ENCODE measurements at regions not wholly inside any gene's neighbourhood (a gene's known extent, or its start where the extent isn't known, plus 50 kb on each side); places are given as distances from the start of the nearest gene placed in this dataset.

DNA sequence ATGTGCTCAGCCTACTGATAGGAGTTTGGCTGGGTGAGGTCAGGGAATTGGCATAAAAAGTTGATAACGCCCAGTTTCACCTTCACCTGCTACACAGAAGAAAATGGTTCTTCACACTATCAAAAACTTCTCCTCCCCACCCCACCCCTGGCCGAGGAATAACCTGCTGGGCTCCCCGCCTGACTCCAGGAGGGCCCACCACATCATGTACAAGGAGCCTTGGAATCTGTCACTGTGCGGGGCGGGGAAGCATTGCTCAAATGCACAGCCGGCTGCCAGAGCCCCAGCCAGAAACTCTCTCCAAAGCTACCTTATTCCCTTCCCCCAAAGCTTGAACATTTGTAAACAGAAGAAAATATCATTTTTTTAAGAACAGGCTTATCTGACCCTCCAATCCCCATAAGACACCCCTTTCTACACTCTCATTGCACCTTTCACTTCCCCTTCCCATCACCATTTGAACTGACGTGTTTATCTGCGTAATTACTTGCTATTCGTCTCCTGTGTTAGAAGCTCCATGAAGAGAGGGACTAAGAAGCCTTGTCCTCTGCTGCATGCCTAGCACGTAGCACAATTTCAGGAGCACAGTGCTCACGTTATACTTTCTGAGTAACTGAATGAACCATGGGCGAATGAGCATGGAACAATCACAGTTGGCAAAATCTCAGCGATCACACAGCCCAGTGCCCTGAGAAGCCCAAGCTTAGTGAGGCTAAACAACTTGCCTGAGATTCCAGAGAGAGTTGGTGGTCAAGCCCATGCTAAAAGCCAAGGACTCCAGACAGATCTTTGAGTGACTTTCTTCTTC lies 82.9 kb downstream of the HES1 start:
- no peak for DNase-seq (ENCODE audit: low read depth in 2 of 2)

- no peak for DNase-seq (ENCODE audit: low read depth in 2 of 2)
These were observed 84.0 kb downstream of the HES1 start for GRCh38 chr3:194219826-194220410.

- no peak for DNase-seq (ENCODE audit: low read depth in 2 of 2)
These were observed 85.0 kb downstream of the HES1 start for GRCh38 chr3:194220901-194221326.

DNA sequence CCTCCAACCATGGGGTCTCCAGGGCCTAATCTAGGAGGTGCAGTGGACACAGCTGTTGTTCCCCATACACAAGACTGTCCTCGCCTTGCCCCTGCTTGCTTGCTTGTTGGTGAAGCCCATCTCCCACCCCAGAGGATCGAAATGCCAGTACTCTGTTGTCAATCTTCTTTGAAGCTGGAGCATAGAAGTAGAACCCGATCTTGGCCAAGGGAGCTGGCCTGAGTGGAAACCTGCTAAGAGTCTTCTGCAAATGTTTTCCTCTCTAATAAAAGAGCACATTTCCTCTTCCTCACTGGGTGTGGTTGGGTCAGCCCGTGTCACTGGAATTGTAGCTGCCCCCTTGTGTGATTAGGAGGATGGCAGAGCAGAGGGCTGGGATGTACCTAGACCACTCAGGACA lies 85.4 kb downstream of the HES1 start:
- no peak for DNase-seq (ENCODE audit: low read depth in 2 of 2)

DNA sequence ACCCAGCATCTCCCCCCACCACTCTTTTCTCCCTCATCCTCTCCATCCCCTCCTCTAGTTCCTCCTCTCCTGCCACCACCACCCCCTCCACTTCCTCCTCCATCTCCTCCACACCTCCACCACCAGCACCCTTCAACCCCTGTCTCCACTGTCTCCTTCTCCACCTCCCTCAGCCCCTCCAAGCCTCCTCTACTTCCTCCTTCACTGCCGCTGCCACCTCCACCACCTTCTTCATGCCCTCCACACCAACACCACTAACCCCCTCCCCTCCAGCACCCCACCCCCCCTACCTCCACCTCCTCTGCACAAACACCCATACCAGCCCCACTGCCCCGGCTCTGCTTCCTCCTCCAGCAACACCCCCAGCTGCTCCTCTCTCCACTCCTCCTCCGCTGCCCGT lies 88.0 kb downstream of the HES1 start:
- no peak for DNase-seq (ENCODE audit: low read depth in 2 of 2)

DNA sequence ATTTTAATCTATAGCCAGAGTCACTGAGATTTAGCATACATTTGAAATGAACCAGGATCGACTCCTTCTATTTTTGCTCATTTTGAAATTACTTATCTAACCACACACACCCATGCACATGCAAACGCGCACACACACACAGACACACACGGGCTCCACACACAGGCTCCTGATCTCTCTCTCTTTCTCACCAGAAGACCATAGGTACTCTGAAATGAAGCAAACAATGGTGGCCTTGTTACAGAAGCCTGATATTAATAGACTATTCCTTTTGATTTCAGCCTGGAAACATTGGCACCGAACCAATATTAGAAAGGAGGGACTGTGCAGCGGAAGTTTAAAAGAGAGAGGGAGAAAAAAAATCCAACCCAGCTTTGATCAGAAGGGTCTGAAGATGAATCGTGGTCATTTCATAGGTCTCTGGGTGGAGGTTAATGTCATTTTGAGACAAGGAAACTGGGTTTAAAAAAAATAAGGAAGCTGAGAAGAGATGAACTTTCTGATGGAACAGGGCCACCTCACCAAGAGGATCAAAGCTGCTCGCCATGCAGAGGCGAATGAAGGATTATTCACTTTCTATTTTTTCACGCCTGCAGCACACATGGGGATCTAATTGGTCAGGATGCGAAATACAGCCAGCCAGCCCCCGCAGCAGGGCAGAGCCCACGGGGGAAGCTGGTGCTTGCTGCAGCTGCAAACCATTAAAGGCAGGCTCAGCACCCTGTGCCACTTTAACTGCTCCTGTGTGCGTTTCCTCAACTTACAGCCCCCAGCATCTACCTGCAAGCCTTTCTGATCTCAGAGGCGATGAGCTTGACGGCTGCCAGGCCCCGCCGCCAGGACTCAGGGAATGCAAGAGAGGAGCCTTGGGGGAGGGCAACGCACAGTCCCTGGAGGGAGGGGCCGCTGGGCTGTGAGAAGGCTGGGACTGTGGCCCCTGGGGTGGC lies 88.8 kb downstream of the HES1 start:
- no peak for DNase-seq (ENCODE audit: low read depth in 2 of 2)

DNA sequence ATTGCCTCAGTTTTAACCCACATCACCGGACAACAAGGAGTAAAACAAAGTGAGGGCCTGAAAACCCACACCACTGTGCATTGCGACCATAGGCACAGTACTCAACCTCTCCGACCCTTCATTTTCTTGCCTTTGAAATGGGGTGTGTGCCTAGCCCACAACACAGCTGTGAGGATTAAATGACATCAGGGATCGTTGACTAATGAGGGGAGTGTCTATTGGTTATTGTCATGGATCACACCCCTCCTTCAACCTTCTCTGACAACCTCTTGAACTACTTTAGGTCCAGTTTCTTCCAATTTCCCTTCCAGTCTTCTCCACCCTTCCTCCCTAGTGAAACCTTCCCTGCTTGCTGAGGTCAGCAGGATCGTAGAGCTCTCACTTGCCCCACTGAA lies 89.5 kb downstream of the HES1 start:
- no peak for DNase-seq (ENCODE audit: low read depth in 2 of 2)

DNA sequence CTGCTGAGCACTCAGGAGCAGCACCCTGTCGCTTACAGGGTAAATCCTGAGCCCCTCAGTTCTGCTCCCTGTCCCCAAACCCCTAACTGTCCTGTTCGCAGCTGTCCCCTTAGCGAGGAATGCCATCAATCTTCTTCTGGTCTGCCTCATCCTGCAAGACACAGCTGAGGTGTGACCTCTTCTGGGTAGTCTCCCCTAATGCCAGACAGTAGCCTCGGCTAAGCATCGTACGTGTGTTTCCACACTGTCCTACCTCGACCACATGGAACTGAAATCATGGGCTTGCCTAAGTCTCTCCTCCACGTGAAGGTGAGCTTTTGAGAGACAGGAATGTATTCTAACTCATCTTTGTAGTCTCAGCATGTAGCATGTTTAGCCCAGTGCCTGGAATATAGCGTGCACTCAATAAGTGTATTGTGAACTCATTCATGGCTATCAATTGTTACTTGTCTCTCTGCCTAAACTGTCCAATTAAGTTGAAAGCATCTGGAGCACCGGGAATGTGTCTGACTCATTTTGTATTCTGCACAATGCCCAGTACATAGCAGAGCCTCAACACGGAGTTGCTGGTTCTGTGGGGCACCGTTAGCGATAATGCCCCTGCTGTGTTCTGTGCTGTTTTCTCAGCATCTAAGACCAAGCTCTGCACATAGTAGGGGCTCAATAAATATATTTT lies 90.2 kb downstream of the HES1 start:
- no peak for DNase-seq (ENCODE audit: low read depth in 2 of 2)

DNA sequence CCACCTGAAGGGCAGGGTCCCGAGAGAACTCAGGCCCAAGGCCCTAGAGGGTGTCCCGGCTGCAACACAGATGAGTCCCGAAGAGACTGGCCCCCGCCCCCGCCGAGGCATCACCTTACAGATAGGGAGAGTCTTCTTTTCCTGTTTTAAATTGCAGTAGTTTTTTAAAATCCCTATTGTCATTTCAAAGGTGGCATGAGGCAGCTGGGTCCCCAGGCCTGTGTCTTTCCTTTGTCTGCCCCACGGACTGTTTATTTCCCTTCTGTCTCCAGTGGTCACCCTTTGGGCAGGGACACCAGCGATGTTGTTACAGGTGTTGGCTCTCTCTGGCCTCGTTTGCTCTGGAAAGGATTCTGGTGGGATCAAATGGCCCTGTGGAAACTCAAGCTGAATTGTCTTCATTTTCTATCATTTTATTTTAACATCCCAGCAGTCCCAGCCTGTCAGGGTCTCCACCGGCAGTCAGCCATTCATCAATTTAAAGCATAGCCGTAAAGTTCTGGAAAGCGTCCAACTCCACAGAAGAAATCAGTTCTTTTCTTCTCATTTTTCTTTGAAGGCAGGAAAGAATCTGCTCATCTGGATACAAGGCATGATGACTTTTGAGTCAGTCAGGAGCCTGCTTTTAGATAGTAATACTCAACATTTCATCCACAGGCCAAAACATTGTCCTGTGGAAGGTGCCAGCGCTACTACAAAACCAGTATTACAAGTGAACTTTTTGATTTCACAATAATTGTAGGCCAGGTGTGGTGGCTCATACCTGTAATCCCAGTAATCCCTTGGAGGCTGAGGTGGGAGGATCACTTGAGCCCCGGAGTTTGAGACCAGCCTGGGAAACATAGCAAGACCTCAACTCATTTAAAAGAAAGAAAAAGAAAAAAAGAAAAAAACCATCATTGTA lies 96.2 kb downstream of the HES1 start:
- DNase-seq (ENCODE audit: low read depth in 2 of 2) = no peak

GRCh38 chr3:194233150-194233549 lies 97.2 kb downstream of the HES1 start:
- DNase-seq (ENCODE audit: low read depth in 2 of 2) = no peak

GRCh38 chr3:194235160-194235559 lies 99.2 kb downstream of the HES1 start:
- no peak for DNase-seq (ENCODE audit: low read depth in 2 of 2)

GRCh38 chr3:194237110-194237509 lies 101.2 kb downstream of the HES1 start:
- DNase-seq (ENCODE audit: low read depth in 2 of 2) = no peak

DNA sequence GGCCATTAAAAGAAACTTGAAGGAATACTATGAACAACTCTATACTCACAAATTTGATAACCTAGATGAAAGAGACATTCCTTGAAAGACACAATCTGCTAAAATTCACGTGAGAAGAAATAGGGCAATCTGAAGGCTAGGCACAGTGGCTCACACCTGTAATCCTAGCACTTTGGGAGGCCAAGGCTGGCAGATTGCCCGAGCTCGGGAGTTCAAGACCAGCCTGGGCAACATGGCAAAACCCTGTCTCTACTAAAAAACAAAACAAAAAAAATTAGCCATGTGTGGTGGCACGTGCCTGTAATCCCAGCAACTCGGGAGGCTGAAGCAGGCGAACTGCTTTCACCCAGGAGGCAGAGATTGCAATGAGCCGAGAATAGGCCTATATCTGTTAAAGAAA lies 104.8 kb downstream of the HES1 start:
- DNase-seq (ENCODE audit: low read depth in 2 of 2) = no peak

DNA sequence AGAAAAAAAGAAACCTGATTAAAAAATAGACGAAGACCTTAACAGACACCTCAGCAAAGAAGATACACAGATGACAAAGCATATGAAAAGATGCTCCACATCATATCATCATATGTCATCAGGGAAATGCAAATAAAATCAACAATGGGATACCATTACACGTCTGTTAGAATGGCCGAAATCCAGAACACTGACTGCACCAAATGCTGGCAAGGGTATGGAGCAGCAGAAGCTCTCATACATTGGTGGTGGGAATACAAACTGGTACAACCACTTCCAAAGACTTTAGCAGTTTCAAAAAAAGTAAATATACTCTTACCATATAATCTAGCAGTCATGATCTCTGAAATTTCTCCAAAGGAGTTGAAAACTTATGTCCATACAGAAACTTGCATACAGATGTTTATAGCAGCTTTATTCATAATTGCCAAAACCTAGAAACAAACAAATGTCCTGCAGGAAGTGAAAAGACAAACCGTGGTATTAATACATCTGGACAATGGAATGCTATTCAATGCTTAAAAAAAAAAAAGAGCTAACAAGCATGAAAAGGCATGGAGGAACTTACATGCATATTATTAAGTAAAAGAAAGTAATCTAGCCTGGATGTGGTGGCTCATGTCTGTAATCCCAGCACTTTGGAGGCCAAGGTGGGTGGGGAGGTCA lies 107.4 kb downstream of the HES1 start:
- DNase-seq (ENCODE audit: low read depth in 2 of 2) = no peak

DNA sequence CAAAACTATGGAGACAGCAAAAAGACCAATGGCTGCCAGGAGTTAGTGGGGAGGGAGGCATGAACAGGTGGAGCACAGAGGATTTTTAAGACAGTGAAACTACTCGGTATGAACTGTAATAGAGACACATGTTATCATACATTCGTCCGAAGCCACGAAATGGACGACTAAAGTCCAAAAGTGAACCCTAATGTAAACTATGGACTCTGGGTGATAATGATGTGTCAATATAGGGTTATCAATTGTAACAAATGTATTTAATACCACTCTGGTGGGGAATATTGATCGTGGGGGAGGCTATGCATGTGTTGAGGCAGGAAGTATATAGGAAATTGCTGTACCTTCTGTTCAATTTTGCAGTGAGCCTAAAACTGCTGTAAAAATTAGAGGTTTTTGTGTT lies 107.0 kb downstream of the CPN2 start:
- no peak for DNase-seq (ENCODE audit: low read depth in 2 of 2)

GRCh38 chr3:194245474-194245873 lies 105.7 kb downstream of the CPN2 start:
- DNase-seq (ENCODE audit: low read depth in 2 of 2) = no peak

DNA sequence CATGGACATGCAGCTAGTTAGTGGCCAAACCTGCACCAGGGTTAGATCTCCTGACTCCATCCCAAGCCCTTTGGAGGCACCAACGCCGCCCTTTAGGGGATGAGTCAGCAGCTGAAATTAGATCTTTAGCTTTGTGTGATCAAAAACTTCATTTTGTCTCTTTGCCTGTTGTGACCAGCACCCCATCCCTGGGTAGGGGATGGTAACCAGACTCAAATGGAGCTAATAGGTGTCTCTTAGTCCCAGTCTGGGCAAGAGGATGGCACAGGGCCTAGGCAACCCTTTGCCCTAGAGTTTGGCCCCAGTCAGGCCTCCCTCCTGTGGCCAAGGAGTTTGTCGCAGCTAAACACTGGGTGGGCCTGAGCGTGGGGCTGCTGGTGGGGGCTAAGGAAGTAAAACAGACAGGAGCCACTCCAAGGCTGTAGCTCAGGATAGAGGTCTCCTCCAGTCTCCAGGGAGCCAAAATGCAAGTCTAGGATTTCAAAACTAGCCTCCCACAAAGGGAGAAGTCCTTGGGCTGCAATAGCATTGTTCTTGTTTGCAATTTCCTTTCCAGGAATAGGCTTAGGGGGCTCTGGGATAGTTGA lies 105.1 kb downstream of the CPN2 start:
- no peak for DNase-seq (ENCODE audit: low read depth in 2 of 2)

GRCh38 chr3:194246709-194247349 lies 104.3 kb downstream of the CPN2 start:
- DNase-seq (ENCODE audit: low read depth in 2 of 2) = no peak

- DNase-seq (ENCODE audit: low read depth in 2 of 2) = no peak
These were observed 103.8 kb downstream of the CPN2 start for GRCh38 chr3:194247350-194247740.
